Uterus (tissue), 2 donors: ENCODE measurements at regions not wholly inside any gene's neighbourhood (a gene's known extent, or its start where the extent isn't known, plus 50 kb on each side); places are given as distances from the start of the nearest gene placed in this dataset.

Experiments
- POLR2A ChIP-seq, 2 donors: fragments of 450-650 bp; IDR thresholded peaks; one replicate each; pipeline ENCODE4 v1.6.1; 2016; ENCODE audit warnings: antibody characterized with exemption in 2 of 2, mild to moderate bottlenecking in 1 of 2, moderate library complexity in 1 of 2
- TF ChIP-seq, protein P1 (sequence below), 4 experiments: fragments of 200-600 bp in 2 of 4; fragments of 450-650 bp in 2 of 4; sonication (generic) in 2 of 4; IDR thresholded peaks; one replicate each; pipeline ENCODE4 v1.5.1; 2016 to 2019; ENCODE audit warnings: antibody characterized with exemption in 4 of 4, mild to moderate bottlenecking in 2 of 4, moderate library complexity in 1 of 4

DNA sequence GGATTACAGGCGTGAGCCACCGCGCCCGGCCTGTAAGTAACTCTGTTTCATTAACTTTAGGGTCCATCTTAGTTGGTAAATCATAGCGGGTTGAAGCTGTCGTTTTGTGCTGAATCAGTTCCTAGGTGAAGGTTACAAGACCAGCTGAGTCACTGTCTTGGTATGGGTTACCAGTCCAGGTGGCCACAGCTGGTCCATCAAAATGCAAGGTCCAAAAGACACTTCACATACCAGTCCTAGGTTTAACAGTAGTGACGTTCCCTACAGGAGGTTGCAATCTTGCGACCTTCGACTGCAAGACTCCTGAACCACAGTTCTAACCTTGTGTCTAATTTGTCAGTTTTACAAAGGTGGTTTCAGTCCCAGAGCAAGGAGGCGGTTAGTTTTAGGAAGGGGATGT is 160.1 kb upstream of the ATP10A start:
- TF ChIP-seq POLR2A (IDR thresholded peaks at IDR 0.05) = no peak
- TF ChIP-seq, protein P1, sequence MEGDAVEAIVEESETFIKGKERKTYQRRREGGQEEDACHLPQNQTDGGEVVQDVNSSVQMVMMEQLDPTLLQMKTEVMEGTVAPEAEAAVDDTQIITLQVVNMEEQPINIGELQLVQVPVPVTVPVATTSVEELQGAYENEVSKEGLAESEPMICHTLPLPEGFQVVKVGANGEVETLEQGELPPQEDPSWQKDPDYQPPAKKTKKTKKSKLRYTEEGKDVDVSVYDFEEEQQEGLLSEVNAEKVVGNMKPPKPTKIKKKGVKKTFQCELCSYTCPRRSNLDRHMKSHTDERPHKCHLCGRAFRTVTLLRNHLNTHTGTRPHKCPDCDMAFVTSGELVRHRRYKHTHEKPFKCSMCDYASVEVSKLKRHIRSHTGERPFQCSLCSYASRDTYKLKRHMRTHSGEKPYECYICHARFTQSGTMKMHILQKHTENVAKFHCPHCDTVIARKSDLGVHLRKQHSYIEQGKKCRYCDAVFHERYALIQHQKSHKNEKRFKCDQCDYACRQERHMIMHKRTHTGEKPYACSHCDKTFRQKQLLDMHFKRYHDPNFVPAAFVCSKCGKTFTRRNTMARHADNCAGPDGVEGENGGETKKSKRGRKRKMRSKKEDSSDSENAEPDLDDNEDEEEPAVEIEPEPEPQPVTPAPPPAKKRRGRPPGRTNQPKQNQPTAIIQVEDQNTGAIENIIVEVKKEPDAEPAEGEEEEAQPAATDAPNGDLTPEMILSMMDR (IDR thresholded peaks at IDR 0.05) = no peak
